Body of pancreas (tissue), 4 donors: ENCODE measurements at regions not wholly inside any gene's neighbourhood (a gene's known extent, or its start where the extent isn't known, plus 50 kb on each side); places are given as distances from the start of the nearest gene placed in this dataset.

Experiments
- ATAC-seq: fragments of 150-250 bp; one replicate; pipeline ENCODE4 v1.9.1; 2016
- DNase-seq, 4 donors: peaks; one replicate each; pipeline ENCODE4 v3.0.0-alpha.2; 2019
- H3K27ac ChIP-seq, 4 donors: fragments of 200-600 bp; sonication (generic); 1 replicate in 3 of 4; 2 replicates in 1 of 4; pipeline versions ENCODE4 v1.5.1 to v1.6.1; 2016 to 2019; ENCODE audit warnings: mild to moderate bottlenecking in 1 of 4, mixed read lengths in 1 of 4, moderate library complexity in 1 of 4
- H3K27me3 ChIP-seq, 2 donors: fragments of 200-600 bp; sonication (generic); one replicate each; pipeline ENCODE4 v1.6.0; 2016; ENCODE audit warnings: mild to moderate bottlenecking in 1 of 2
- H3K36me3 ChIP-seq, 2 donors: fragments of 200-600 bp; sonication (generic); replicated peaks in 1 of 2; 2 replicates each; pipeline ENCODE4 v1.5.1; 2016; ENCODE audit warnings: low read depth in 2 of 2; ENCODE audit not compliant: insufficient read depth in 1 of 2
- H3K4me1 ChIP-seq: fragments of 200-600 bp; sonication (generic); one replicate; pipeline ENCODE4 v1.6.0; 2016
- H3K4me3 ChIP-seq, 2 donors: fragments of 200-600 bp; sonication (generic); 1 replicate in 1 of 2; 2 replicates in 1 of 2; pipeline ENCODE4 v1.5.1; 2016 to 2019
- H3K9me3 ChIP-seq, 3 donors: fragments of 200-600 bp; sonication (generic); 1 replicate in 2 of 3; 2 replicates in 1 of 3; pipeline ENCODE4 v1.5.1; 2016
- POLR2A ChIP-seq, 3 donors: fragments of 450-650 bp; IDR thresholded peaks; one replicate each; pipeline ENCODE4 v1.6.1; 2016; ENCODE audit warnings: antibody characterized with exemption in 3 of 3, mild to moderate bottlenecking in 2 of 3
- WGBS, 2 donors: methylation state at CpG; one replicate each; pipeline ENCODE4 v1.1.5; 2017; 5-methylcytosine and 5-hydroxymethylcytosine counted together
- intact Hi-C: fragments of 100-400 bp; cut with DNase I; formaldehyde crosslinking; loops from one replicate; pipeline ENCODE4 v1.15.1; 2023
- TF ChIP-seq, protein P1 (sequence below), 7 experiments: fragments of 450-650 bp in 4 of 7; fragments of 200-600 bp in 3 of 7; sonication (generic) in 3 of 7; IDR thresholded peaks; one replicate each; pipeline ENCODE4 v1.5.1; 2016 to 2019; ENCODE audit warnings: antibody characterized with exemption in 7 of 7

DNA sequence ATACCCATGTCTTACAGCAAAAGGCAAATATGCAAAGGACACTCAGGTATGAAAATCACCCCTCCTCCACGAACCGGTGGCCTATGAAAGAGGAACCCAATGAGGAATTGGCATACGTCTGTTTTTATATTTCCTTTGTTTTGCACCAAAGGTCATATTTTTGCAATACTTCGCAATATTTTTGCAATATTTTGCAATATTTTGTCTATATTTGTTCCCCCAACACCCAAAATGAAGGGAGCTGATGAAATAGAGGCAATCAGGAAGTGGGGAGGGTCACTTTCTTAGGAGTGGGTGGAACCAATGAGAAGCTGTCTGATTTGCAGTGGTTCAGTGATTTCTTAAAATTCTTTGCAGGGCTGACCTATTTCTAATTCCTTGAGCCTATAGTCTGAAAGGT, 296.8 kb upstream of the TSHZ2 start:
- ATAC-seq (no peak), DNase-seq (no peak)
- H3K4me3 ChIP-seq = no peak overlapping the region
- no peaks in the 10 kb centered on the region for H3K27me3 ChIP-seq
- no peaks in the 10 kb centered on the region for H3K4me1 ChIP-seq
- no peaks in the 10 kb centered on the region for H3K36me3 ChIP-seq
- 54 to 70% methylated on average over 4 of the region's 4 CpGs for WGBS, 2 donors
- intact Hi-C loops = no loop called here
- H3K9me3 ChIP-seq = no peaks in the 10 kb centered on the region
- H3K27ac ChIP-seq = no peak overlapping the region
- TF ChIP-seq, protein P1, sequence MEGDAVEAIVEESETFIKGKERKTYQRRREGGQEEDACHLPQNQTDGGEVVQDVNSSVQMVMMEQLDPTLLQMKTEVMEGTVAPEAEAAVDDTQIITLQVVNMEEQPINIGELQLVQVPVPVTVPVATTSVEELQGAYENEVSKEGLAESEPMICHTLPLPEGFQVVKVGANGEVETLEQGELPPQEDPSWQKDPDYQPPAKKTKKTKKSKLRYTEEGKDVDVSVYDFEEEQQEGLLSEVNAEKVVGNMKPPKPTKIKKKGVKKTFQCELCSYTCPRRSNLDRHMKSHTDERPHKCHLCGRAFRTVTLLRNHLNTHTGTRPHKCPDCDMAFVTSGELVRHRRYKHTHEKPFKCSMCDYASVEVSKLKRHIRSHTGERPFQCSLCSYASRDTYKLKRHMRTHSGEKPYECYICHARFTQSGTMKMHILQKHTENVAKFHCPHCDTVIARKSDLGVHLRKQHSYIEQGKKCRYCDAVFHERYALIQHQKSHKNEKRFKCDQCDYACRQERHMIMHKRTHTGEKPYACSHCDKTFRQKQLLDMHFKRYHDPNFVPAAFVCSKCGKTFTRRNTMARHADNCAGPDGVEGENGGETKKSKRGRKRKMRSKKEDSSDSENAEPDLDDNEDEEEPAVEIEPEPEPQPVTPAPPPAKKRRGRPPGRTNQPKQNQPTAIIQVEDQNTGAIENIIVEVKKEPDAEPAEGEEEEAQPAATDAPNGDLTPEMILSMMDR (IDR thresholded peaks at IDR 0.05) = no peak
- no peak for TF ChIP-seq POLR2A (IDR thresholded peaks at IDR 0.05)

DNA sequence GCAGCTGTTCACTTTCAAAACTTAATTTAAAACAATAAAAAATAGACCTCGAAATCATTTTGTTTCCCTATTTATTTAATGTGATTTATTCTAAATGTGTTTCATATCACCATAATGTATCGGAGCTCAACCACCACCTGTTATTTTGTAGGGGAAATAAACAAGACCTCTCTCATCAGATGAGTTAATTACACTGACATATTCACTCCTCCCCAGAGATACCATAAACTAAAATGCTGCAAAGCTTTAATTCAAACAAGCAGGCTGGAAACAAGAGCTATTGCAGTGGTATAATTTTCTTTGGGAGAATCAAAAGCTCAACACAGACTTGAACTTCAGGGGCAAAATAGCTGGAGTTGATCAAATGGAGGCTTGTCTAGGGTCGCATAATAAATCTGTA, 303.5 kb upstream of the TSHZ2 start:
- no peaks in the 10 kb centered on the region for H3K9me3 ChIP-seq
- no peaks in the 10 kb centered on the region for H3K27me3 ChIP-seq
- TF ChIP-seq, protein P1 (IDR thresholded peaks at IDR 0.05) = no peak
- TF ChIP-seq POLR2A (IDR thresholded peaks at IDR 0.05) = no peak
- DNase-seq (no peak), ATAC-seq (no peak)
- H3K27ac ChIP-seq = no peak overlapping the region
- H3K36me3 ChIP-seq = no peaks in the 10 kb centered on the region
- H3K4me1 ChIP-seq = no peaks in the 10 kb centered on the region
- intact Hi-C loops = no loop called here
- 80 to 81% methylated on average over 3 of the region's 3 CpGs for WGBS, 2 donors
- no peak overlapping the region for H3K4me3 ChIP-seq

DNA sequence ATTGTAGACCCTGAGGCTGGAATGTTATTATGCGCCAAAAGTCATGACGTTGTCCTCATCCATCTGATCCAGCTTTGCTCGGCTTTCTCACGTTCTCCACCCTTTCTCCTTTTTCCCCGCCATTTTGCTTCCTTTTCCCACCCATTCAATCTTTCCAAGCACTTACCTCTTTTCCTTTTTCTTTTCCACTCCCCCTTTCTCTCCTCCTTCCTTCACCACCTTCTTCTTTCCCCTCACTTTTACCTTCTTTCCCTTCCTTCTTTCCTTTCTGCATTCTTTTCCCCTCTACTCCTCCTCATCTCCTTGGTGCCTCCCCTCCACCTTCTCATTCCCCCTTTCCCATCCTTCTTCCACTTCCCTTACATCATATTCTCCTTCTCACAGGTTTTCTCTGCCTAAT, 304.8 kb upstream of the TSHZ2 start:
- no peak for TF ChIP-seq POLR2A (IDR thresholded peaks at IDR 0.05)
- TF ChIP-seq, protein P1 (IDR thresholded peaks at IDR 0.05) = no peak
- 88% methylated on average over 5 of the region's 5 CpGs for WGBS, 2 donors

DNA sequence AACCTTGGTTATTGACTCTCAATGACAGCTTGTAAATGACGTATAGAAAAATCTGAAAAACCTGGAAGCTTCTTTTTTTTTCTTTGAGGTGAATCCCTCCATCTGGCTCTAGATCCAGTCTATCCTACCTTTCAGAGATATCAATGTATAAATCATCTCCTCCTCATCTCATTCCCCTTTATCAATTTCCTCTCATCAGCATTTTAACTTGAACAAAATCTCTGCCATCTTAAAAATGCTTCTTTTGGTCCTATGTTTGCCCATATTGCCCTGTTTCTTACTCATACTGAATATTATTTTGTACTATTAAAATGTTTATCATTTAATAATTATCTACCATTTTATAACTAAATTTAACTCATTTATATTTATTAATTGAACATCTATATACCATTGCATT, 306.7 kb upstream of the TSHZ2 start:
- Histone ChIP-seq H3K36me3 (no peaks in the 10 kb centered on the region), H3K27me3 (no peaks in the 10 kb centered on the region), H3K27ac (no peak overlapping the region), H3K4me1 (no peaks in the 10 kb centered on the region), H3K9me3 (no peaks in the 10 kb centered on the region), H3K4me3 (no peak overlapping the region)
- DNase-seq (no peak), ATAC-seq (no peak)
- intact Hi-C loops = no loop called here
- 79 to 85% methylated on average over 1 of the region's 1 CpG for WGBS, 2 donors
- TF ChIP-seq POLR2A (IDR thresholded peaks at IDR 0.05) = no peak
- TF ChIP-seq, protein P1 (IDR thresholded peaks at IDR 0.05) = no peak

More for the DNA sequence above, 304.8 kb upstream of the TSHZ2 start:
- Histone ChIP-seq H3K4me1 (no peaks in the 10 kb centered on the region), H3K27ac (no peak overlapping the region), H3K36me3 (no peaks in the 10 kb centered on the region), H3K27me3 (no peaks in the 10 kb centered on the region), H3K4me3 (no peak overlapping the region), H3K9me3 (no peaks in the 10 kb centered on the region)
- DNase-seq (no peak), ATAC-seq (no peak)
- intact Hi-C loops = no loop called here

DNA sequence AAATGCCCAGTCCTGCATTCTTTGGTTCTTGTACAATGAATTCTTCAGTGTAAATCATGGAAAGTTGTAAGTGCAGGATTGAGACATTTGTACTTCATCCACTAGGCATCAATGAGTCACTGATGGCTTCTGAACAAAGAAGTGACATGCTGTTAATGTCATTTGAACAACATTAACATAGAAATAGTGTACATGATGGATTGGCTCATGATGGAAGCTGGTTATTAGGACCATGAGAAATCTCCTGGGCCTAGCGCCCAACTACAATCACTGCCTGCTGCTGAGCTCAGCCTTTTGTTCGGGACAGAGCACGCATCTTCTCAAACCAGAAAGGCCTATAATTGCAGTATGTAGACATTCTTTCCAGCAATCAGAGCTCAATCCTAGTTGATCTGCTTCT, 316.8 kb upstream of the TSHZ2 start:
- Histone ChIP-seq H3K4me3 (no peak overlapping the region), H3K27ac (no peak overlapping the region), H3K4me1 (no peaks in the 10 kb centered on the region), H3K36me3 (no peaks in the 10 kb centered on the region), H3K9me3 (no peaks in the 10 kb centered on the region), H3K27me3 (no peaks in the 10 kb centered on the region)
- WGBS, 2 donors = 94 to 98% methylated on average over 3 of the region's 3 CpGs
- ATAC-seq = no peak
- TF ChIP-seq POLR2A (IDR thresholded peaks at IDR 0.05) = no peak
- TF ChIP-seq, protein P1 (IDR thresholded peaks at IDR 0.05) = no peak
- DNase-seq = no peak
- intact Hi-C loops = no loop called here
